Heart right ventricle (tissue), 16 donors: ENCODE measurements at regions not wholly inside any gene's neighbourhood (a gene's known extent, or its start where the extent isn't known, plus 50 kb on each side); places are given as distances from the start of the nearest gene placed in this dataset.
A peak's percentile ranks its signal among the peaks of the same experiment; 100 is the strongest.

Source experiments
- ATAC-seq, 8 donors: fragments of 200-7000 bp; cut with Tn5 transposase; one replicate each; pipeline ENCODE4 v1.9.1; 2020; ENCODE audit warnings: mild to moderate bottlenecking in 8 of 8, moderate library complexity in 8 of 8, moderate number of reproducible peaks in 1 of 8
- DNase-seq, 2 donors: peaks; one replicate each; pipeline ENCODE4 v3.0.0-alpha.2; 2020
- H3K27ac ChIP-seq, 10 donors: fragments of 200-600 bp; sonication (generic) in 2 of 10; one replicate each; pipeline versions ENCODE4 v1.5.0 to v1.8.0; 2020 to 2022; ENCODE audit warnings: mild to moderate bottlenecking in 3 of 10
- H3K27me3 ChIP-seq, 7 donors: fragments of 200-600 bp; one replicate each; pipeline ENCODE4 v1.8.0; 2021 to 2022; ENCODE audit warnings: mild to moderate bottlenecking in 2 of 7
- H3K36me3 ChIP-seq, 9 donors: fragments of 200-600 bp; sonication (generic) in 1 of 9; one replicate each; pipeline versions ENCODE4 v1.5.0 to v1.8.0; 2020 to 2022; ENCODE audit warnings: mild to moderate bottlenecking in 2 of 9
- H3K4me1 ChIP-seq, 9 donors: fragments of 200-600 bp; sonication (generic) in 1 of 9; one replicate each; pipeline versions ENCODE4 v1.5.0 to v1.8.0; 2020 to 2022; ENCODE audit warnings: mild to moderate bottlenecking in 4 of 9
- H3K4me3 ChIP-seq, 10 donors: fragments of 200-600 bp; sonication (generic) in 2 of 10; one replicate each; pipeline versions ENCODE4 v1.5.0 to v1.8.0; 2020 to 2022; ENCODE audit warnings: mild to moderate bottlenecking in 7 of 10, moderate library complexity in 2 of 10
- H3K9me3 ChIP-seq, 11 donors: fragments of 200-600 bp in 10 of 11; sonication (generic) in 2 of 11; one replicate each; pipeline versions ENCODE4 v1.5.0 to v1.8.0; 2013 to 2022; ENCODE audit warnings: mild to moderate bottlenecking in 2 of 11, control low read depth in 1 of 11, moderate library complexity in 1 of 11
- WGBS, 2 donors: extraction: QIAGEN DNeasy Blood & Tissue Kit; methylation state at CpG; one replicate each; pipeline ENCODE4 v1.1.7; 2013; ENCODE audit warnings: inconsistent platforms in 1 of 2; 5-methylcytosine and 5-hydroxymethylcytosine counted together
- intact Hi-C, 10 donors: fragments of 100-400 bp; cut with DNase I; formaldehyde crosslinking; loops; one replicate each; pipeline versions ENCODE4 v1.11.1 to v1.14.2; 2022
- TF ChIP-seq, protein P1 (sequence below), 9 donors: fragments of 200-600 bp; sonication (generic) in 2 of 9; IDR thresholded peaks; one replicate each; pipeline versions ENCODE4 v1.5.0 to v1.8.0; 2021 to 2022; ENCODE audit warnings: antibody characterized with exemption in 9 of 9, mild to moderate bottlenecking in 5 of 9, moderate library complexity in 1 of 9
- donor health status: Arrhythmogenic right ventricular cardiomyopathy.
- donor health status: ischemic (EF 13 %, LVEDD 7.1; RV severe dilation, severe dysfunction).
- donor health status: healthy with polysubstance abuse.
- donor health status: DM: no; HTN: yes; CAD: no.
- donor health status: DM: no; HTN: no; CAD: no.
- donor health status: ischemic (EF 25% LVEDD 6.9; RV normal size, moderate dysfunction).
- donor health status: ischemic (EF 25% LVEDD 5.7; RV mildly dilated, moderate dysfunction).
- donor health status: healthy.
- donor health status: DM: yes; HTN: yes; CAD: no.
- donor health status: Ischemic cardiomyopathy.
- donor health status: ischemic (EF 35%, LVEDD 5.7; RV mildly dilated, moderate dysfunction).
- donor health status: nonischemic (EF 11% LVEDD 7.7; RV severe dilation, severe dysfunction).
- donor health status: DM: yes; HTN: yes; CAD: no.
- donor health status: PGD.
- donor health status: ischemic (EF 29% LVEDD 5.4; RV normal size, mild dysfunction).
- donor health status: nonischemic (EF 23%, LVEDD 6.1; RV moderate dilation, normal function).

DNA sequence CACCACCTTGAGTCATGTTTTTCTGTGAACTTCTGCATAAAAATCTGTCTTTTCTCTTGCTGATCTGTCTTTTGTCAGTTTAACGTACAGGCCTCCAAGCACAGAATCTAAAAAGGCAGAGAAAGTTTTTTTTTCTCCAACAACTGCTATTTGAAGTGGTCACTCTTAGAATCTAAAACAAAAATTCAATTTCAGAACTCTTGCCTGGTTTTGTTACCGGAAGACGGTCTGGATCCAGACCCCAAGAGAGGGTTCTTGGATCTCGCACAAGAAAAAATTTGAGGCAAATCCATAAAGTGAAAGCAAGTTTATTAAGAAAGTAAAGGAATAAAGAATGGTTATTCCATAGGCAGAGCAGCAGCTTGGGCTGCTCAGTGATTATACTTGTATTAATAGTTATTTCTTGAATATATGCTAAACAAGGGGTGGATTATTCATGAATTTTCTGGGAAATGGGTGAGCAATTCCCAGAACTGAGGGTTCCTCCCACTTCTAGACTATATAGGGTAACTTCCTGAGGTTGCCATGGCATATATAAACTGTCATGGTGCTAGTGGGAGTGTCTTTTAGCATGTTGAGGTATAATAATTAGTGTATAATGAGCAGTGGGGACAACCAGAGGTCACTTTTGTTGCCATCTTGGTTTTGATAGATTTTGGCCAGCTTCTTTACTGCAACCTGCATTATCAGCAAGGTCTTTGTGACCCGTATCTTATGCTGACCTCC, 150.0 kb upstream of the PLEKHA5 start:
- no peaks in the 10 kb centered on the region for H3K27me3 ChIP-seq
- H3K36me3 ChIP-seq: no peaks in the 10 kb centered on the region
- H3K4me1 ChIP-seq: peaks cover 0 to 7% (median 0%) of the 10 kb centered on the region in 9 donors
- H3K9me3 ChIP-seq: peaks cover 0 to 31% (median 5%) of the 10 kb centered on the region in 11 donors
- no peak overlapping the region for H3K4me3 ChIP-seq
- 69 to 76% methylated on average over 5 of the region's 5 CpGs for WGBS, 2 donors
- ATAC-seq (no peak), DNase-seq (no peak)
- intact Hi-C loops: no loop called here
- peak overlapping the region in 6 of 10 donors; percentile 23 to 61 (median 44) for H3K27ac ChIP-seq
- TF ChIP-seq, protein P1, sequence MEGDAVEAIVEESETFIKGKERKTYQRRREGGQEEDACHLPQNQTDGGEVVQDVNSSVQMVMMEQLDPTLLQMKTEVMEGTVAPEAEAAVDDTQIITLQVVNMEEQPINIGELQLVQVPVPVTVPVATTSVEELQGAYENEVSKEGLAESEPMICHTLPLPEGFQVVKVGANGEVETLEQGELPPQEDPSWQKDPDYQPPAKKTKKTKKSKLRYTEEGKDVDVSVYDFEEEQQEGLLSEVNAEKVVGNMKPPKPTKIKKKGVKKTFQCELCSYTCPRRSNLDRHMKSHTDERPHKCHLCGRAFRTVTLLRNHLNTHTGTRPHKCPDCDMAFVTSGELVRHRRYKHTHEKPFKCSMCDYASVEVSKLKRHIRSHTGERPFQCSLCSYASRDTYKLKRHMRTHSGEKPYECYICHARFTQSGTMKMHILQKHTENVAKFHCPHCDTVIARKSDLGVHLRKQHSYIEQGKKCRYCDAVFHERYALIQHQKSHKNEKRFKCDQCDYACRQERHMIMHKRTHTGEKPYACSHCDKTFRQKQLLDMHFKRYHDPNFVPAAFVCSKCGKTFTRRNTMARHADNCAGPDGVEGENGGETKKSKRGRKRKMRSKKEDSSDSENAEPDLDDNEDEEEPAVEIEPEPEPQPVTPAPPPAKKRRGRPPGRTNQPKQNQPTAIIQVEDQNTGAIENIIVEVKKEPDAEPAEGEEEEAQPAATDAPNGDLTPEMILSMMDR (IDR thresholded peaks at IDR 0.05): no peak

DNA sequence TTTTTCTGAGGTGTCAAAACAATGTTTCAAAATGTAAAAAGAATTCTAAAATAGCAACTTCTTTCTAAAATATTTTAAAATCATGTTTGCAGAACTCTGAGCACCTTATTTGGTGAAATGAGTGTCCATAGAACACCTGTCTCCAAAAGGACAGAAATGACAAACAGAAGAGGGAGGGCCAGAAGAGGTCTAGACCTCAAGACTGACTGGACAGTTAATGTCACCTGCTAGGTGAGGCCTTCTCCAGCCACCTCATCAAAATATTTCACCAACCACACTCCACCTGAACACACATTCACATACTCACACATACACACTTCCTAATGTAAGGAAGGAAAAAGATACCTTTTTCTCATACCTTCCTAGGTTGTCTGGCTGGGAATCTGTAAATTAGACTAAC, 147.8 kb upstream of the PLEKHA5 start:
- no peak for DNase-seq
- no peak overlapping the region for H3K4me3 ChIP-seq
- H3K9me3 ChIP-seq: peaks cover 0 to 14% (median 4%) of the 10 kb centered on the region in 11 donors
- ATAC-seq: no peak
- intact Hi-C loops: no loop called here
- no peaks in the 10 kb centered on the region for H3K27me3 ChIP-seq
- no peaks in the 10 kb centered on the region for H3K36me3 ChIP-seq
- H3K4me1 ChIP-seq: peaks cover 0 to 7% (median 0%) of the 10 kb centered on the region in 9 donors
- no peak overlapping the region for H3K27ac ChIP-seq
- TF ChIP-seq, protein P1 (IDR thresholded peaks at IDR 0.05): no peak

DNA sequence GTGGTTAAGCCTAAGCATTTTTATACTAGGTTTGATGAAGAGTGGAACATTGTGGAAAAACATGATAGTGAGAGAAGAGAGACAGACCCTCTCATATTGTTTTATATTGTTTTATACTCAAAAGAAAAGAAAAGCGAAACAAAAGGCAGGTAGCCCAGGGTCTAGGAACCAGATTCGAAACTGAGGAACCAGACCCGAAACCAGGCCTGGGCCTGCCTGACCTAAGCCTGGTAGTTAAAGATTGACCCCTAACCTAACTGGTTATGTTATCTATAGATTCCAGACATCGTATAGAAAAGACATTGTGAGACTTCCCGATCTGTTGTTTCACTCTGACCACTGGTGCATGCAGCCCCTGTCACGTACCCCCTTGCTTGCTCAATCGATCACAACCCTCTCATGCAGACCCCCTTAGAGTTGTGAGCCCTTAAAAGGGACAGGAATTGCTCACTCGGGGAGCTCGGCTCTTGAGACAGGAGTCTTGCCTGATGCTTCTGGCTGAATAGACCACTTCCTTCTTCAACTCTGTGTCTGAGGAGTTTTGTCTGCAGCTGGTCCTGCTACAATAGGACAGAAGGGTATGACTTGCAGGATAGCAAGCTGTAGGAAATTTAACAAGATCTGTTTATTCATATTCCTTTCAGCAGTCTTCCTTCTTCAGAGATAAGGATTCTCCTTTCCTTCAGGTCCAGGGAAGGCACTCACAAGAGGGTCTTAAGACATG, 147.1 kb upstream of the PLEKHA5 start:
- intact Hi-C loops: no loop called here
- Histone ChIP-seq H3K9me3 (peaks cover 0 to 11% (median 0%) of the 10 kb centered on the region in 11 donors), H3K4me3 (no peak overlapping the region), H3K36me3 (no peaks in the 10 kb centered on the region), H3K4me1 (peaks cover 0 to 7% (median 0%) of the 10 kb centered on the region in 9 donors), H3K27ac (no peak overlapping the region), H3K27me3 (no peaks in the 10 kb centered on the region)
- ATAC-seq (no peak), DNase-seq (no peak)
- TF ChIP-seq, protein P1 (IDR thresholded peaks at IDR 0.05): no peak
- 88 to 90% methylated on average over 9 of the region's 9 CpGs for WGBS, 2 donors

DNA sequence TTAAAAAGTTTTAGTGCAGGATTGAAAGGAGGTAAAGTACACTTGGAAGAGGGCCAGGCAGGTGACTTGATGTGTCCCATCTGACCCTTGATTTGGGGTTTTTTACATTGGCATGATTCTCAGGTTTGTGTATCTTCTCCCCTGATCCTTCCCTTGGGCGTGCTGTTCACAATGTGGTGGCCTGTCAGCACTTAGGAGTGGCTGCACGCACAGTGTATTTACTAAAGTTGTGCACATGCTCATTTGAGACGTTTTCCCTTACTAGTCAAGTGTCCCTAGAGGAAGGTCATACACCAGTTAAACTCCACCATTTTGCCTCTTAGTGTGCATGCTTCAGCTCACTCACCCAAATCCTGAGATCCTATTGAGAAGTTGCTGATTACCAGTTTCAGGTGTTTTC, 145.7 kb upstream of the PLEKHA5 start:
- intact Hi-C loops: no loop called here
- TF ChIP-seq, protein P1 (IDR thresholded peaks at IDR 0.05): no peak
- 90 to 93% methylated on average over 3 of the region's 3 CpGs for WGBS, 2 donors
- Histone ChIP-seq H3K27ac (no peak overlapping the region), H3K27me3 (no peaks in the 10 kb centered on the region), H3K4me1 (peaks cover 0 to 4% (median 0%) of the 10 kb centered on the region in 9 donors), H3K9me3 (peaks cover 0 to 11% (median 0%) of the 10 kb centered on the region in 11 donors), H3K36me3 (no peaks in the 10 kb centered on the region), H3K4me3 (no peak overlapping the region)
- DNase-seq (no peak), ATAC-seq (no peak)
